ENCODE measurements at regions not wholly inside any gene's neighbourhood (a gene's known extent, or its start where the extent isn't known, plus 50 kb on each side); places are given as distances from the start of the nearest gene placed in this dataset.

- no peak overlapping the region for H3K4me3 ChIP-seq
- intact Hi-C loops (cut with DNase I; ENCODE audit: low total_unique reads) = no loop called here
Observed at GRCh38 chr5:152016421-152016820, 91.8 kb upstream of the GLRA1 start.

GRCh38 chr5:152007653-152008335 lies 83.1 kb upstream of the GLRA1 start:
- H3K4me1 ChIP-seq = no peaks in the 10 kb centered on the region
- H3K4me3 ChIP-seq = no peak overlapping the region
- TF ChIP-seq, protein P1, sequence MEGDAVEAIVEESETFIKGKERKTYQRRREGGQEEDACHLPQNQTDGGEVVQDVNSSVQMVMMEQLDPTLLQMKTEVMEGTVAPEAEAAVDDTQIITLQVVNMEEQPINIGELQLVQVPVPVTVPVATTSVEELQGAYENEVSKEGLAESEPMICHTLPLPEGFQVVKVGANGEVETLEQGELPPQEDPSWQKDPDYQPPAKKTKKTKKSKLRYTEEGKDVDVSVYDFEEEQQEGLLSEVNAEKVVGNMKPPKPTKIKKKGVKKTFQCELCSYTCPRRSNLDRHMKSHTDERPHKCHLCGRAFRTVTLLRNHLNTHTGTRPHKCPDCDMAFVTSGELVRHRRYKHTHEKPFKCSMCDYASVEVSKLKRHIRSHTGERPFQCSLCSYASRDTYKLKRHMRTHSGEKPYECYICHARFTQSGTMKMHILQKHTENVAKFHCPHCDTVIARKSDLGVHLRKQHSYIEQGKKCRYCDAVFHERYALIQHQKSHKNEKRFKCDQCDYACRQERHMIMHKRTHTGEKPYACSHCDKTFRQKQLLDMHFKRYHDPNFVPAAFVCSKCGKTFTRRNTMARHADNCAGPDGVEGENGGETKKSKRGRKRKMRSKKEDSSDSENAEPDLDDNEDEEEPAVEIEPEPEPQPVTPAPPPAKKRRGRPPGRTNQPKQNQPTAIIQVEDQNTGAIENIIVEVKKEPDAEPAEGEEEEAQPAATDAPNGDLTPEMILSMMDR (IDR thresholded peaks at IDR 0.05) = no peak
- no peak for TF ChIP-seq POLR2A (IDR thresholded peaks at IDR 0.05)
- no peaks in the 10 kb centered on the region for H3K27me3 ChIP-seq
- H3K9me3 ChIP-seq = no peaks in the 10 kb centered on the region
- H3K36me3 ChIP-seq (ENCODE audit: low read depth, missing control alignments) = no peaks in the 10 kb centered on the region
- 11 to 29% methylated on average over 3 of the region's 3 CpGs for WGBS, 2 donors
- no peak for DNase-seq
- intact Hi-C loops (cut with DNase I; ENCODE audit: low total_unique reads) = no loop called here
- no peak overlapping the region for H3K27ac ChIP-seq

More at GRCh38 chr5:152016421-152016820, 91.8 kb upstream of the GLRA1 start:
- WGBS, 2 donors = 87 to 93% methylated on average over 1 of the region's 1 CpG
- no peaks in the 10 kb centered on the region for H3K9me3 ChIP-seq
- no peak overlapping the region for H3K27ac ChIP-seq
- DNase-seq = no peak
- TF ChIP-seq POLR2A (IDR thresholded peaks at IDR 0.05) = no peak
- no peaks in the 10 kb centered on the region for H3K36me3 ChIP-seq (ENCODE audit: low read depth, missing control alignments)
- no peaks in the 10 kb centered on the region for H3K27me3 ChIP-seq
- H3K4me1 ChIP-seq = no peaks in the 10 kb centered on the region

- H3K27me3 ChIP-seq = no peaks in the 10 kb centered on the region
- no peak overlapping the region for H3K4me3 ChIP-seq
- TF ChIP-seq, protein P1 (IDR thresholded peaks at IDR 0.05) = no peak
- TF ChIP-seq POLR2A (IDR thresholded peaks at IDR 0.05) = no peak
- intact Hi-C loops (cut with DNase I; ENCODE audit: low total_unique reads) = no loop called here
- H3K9me3 ChIP-seq = no peaks in the 10 kb centered on the region
- H3K4me1 ChIP-seq = no peaks in the 10 kb centered on the region
- no peak for DNase-seq
- WGBS, 2 donors = 65 to 67% methylated on average over 8 to 13 of the region's 13 CpGs
- no peak overlapping the region for H3K27ac ChIP-seq
- no peaks in the 10 kb centered on the region for H3K36me3 ChIP-seq (ENCODE audit: low read depth, missing control alignments)
Observed at GRCh38 chr5:152004095-152004494, 79.4 kb upstream of the GLRA1 start.

All from testis (tissue), 2 donors.